ENCODE measurements at regions not wholly inside any gene's neighbourhood (a gene's known extent, or its start where the extent isn't known, plus 50 kb on each side); places are given as distances from the start of the nearest gene placed in this dataset.

DNA sequence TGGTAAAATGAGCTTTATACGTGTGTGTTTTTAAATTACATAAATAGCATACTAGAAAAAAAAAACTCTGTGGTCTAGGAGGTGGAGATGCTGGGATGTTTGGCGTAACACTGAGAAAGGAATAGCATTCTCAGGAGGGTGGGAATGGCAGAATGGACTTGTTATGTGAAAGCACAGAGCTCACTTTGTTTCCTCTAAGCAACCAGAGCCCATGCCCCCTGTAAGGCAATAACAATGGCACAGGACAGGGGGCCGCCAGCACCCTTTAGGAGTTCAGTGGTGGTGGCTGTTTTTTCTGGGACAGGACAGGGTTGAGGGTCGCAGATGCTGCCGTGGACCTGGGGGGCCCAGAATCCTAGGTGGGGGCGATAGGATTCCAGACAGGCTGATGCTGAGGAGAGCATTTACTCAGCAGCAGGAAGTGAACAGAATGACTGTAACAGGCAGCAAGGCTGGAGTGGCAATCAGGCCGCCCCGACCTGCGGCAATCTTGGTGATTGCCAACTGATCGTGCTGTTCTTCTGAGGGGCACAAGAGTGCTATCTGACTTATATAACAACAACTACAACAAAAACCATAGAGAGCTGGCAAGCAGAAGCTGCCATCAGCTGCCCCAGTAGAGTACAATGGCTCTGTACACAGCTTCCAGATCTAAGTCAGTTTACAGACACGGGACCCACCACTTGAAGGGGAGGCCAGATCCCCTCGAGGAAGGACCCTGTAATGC lies 160.4 kb downstream of the UACA start:
- Histone ChIP-seq H3K36me3 (no peaks in the 10 kb centered on the region), H3K4me1 (peaks cover 0 to 15% of the 10 kb centered on the region in 2 donors), H3K9me3 (no peaks in the 10 kb centered on the region), H3K27me3 (no peaks in the 10 kb centered on the region), H3K4me3 (no peak overlapping the region), H3K27ac (no peak overlapping the region)
- no peak for TF ChIP-seq POLR2AphosphoS5 (IDR thresholded peaks at IDR 0.05)
- TF ChIP-seq POLR2A (IDR thresholded peaks at IDR 0.05), result no peak
- TF ChIP-seq, protein P1, sequence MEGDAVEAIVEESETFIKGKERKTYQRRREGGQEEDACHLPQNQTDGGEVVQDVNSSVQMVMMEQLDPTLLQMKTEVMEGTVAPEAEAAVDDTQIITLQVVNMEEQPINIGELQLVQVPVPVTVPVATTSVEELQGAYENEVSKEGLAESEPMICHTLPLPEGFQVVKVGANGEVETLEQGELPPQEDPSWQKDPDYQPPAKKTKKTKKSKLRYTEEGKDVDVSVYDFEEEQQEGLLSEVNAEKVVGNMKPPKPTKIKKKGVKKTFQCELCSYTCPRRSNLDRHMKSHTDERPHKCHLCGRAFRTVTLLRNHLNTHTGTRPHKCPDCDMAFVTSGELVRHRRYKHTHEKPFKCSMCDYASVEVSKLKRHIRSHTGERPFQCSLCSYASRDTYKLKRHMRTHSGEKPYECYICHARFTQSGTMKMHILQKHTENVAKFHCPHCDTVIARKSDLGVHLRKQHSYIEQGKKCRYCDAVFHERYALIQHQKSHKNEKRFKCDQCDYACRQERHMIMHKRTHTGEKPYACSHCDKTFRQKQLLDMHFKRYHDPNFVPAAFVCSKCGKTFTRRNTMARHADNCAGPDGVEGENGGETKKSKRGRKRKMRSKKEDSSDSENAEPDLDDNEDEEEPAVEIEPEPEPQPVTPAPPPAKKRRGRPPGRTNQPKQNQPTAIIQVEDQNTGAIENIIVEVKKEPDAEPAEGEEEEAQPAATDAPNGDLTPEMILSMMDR (IDR thresholded peaks at IDR 0.05), result no peak
- DNase-seq (ENCODE audit: low spot score in 2 of 2), result no peak
- intact Hi-C loops (cut with DNase I; ENCODE audit: low total_unique reads), result no loop called here

DNA sequence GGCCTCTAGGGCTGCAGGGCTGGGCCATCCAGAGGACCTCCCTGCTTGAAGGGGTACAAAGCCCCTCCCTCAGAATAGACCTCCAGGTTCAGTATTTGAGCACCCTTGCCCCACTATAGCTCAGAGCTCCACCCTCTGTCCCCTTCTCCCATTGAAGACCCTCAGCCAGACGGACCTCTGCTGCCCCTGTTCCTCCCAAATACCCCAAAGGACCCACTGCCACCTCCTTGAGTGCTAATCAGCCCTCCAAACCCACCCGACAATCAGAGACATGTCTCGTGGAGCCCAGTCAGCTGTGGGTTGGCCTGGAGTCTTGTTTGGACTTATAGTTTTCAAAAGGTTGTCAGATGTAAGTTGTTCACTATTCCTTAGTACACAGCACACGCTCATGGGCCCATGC lies 161.1 kb downstream of the UACA start:
- Histone ChIP-seq H3K36me3 (no peaks in the 10 kb centered on the region), H3K4me3 (no peak overlapping the region), H3K9me3 (no peaks in the 10 kb centered on the region), H3K27ac (no peak overlapping the region), H3K27me3 (no peaks in the 10 kb centered on the region), H3K4me1 (peaks cover 0 to 15% of the 10 kb centered on the region in 2 donors)
- no peak for DNase-seq (ENCODE audit: low spot score in 2 of 2)
- intact Hi-C loops (cut with DNase I; ENCODE audit: low total_unique reads), result no loop called here
- no peak for TF ChIP-seq POLR2AphosphoS5 (IDR thresholded peaks at IDR 0.05)
- no peak for TF ChIP-seq POLR2A (IDR thresholded peaks at IDR 0.05)
- TF ChIP-seq, protein P1 (IDR thresholded peaks at IDR 0.05), result no peak

DNA sequence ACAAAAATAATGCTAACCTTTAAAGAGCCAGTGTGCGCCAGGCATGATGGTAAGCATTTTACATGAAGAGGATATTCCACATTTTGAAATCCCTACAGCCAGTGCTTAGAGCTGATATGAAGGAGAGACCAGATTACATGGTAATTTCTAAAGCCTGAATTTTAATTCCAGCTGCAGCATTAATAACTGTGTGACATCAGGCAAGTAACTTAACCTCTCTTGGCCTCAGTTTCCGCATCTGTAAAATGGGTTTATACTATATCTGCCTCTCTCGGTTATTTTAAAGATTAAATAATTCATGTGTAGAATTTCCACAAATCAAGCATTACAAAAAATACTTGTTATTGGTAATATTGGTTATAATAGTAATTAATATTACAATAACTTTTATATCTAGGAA lies 165.4 kb downstream of the UACA start:
- Histone ChIP-seq H3K9me3 (no peaks in the 10 kb centered on the region), H3K4me1 (no peaks in the 10 kb centered on the region), H3K27ac (no peak overlapping the region), H3K27me3 (no peaks in the 10 kb centered on the region), H3K36me3 (no peaks in the 10 kb centered on the region), H3K4me3 (no peak overlapping the region)
- intact Hi-C loops (cut with DNase I; ENCODE audit: low total_unique reads), result no loop called here
- TF ChIP-seq, protein P1 (IDR thresholded peaks at IDR 0.05), result no peak
- TF ChIP-seq POLR2AphosphoS5 (IDR thresholded peaks at IDR 0.05) (no peak), POLR2A (IDR thresholded peaks at IDR 0.05) (no peak)
- no peak for DNase-seq (ENCODE audit: low spot score in 2 of 2)

DNA sequence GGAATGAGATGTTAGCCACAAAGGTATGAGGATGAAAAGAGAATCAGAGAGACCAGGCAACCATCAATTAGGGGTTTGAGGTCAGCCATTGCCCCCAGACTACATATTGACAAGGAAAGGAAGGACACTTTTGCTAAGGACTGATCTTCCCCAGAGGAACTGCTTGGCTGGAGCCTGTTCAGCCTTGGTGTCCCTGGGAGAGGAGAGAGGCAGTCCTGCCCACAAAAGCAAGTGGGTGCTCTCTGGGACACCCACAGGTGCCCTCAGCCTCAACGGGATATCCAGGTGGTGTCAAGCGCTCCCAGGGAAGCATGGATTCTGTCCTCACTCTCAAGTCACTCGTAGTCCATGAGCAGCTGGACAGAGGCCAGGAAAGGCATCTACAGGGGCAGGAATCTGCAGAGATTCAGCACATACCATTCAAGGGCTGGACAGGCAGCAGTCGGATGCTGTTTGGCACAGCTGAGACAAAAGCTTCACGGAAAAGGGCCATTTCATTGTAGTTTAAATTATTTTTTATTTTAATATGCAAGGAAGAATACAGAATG lies 166.2 kb downstream of the UACA start:
- intact Hi-C loops (cut with DNase I; ENCODE audit: low total_unique reads), result no loop called here
- H3K4me3 ChIP-seq, result no peak overlapping the region
- peak in 1 of 2 donors; percentile 40 for DNase-seq (ENCODE audit: low spot score in 2 of 2)
- no peak overlapping the region for H3K27ac ChIP-seq
- H3K4me1 ChIP-seq, result no peaks in the 10 kb centered on the region
- no peaks in the 10 kb centered on the region for H3K9me3 ChIP-seq
- H3K36me3 ChIP-seq, result no peaks in the 10 kb centered on the region
- no peak for TF ChIP-seq POLR2A (IDR thresholded peaks at IDR 0.05)
- TF ChIP-seq, protein P1 (IDR thresholded peaks at IDR 0.05), result no peak
- TF ChIP-seq POLR2AphosphoS5 (IDR thresholded peaks at IDR 0.05), result no peak
- no peaks in the 10 kb centered on the region for H3K27me3 ChIP-seq

DNA sequence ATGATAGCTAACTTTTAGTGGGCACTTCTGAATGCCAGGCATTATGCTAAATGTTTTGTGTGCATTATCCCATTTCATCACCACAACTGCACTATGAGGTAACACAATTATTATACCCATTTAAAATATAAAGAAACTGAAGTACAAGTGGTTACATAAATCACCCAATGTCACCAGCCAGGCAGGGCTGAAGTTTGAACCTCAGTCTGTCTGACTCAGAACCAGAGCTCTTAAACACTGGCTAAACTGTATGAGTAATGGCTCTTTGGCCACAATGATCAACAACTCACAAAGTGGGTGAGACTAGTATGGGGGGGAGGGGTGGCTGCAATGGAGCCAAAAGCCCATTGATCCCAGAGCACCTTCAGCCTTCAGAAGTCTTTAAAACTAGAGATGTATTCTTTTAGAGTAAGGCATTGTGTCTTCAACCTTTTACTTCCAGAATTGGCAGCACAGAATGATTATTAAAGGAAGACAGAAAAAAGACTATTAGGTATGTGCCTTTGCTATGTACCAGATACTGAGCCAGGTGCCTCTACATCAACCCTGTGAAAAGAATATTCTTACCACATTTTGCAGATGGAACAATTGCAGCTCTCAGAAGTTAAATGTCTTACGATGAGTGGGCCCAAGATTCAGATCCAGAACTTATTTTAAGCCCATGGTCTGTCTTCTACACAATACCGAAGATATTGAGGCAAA lies 166.9 kb downstream of the UACA start:
- no peak overlapping the region for H3K27ac ChIP-seq
- H3K9me3 ChIP-seq, result no peaks in the 10 kb centered on the region
- DNase-seq (ENCODE audit: low spot score in 2 of 2), result no peak
- no peaks in the 10 kb centered on the region for H3K4me1 ChIP-seq
- H3K4me3 ChIP-seq, result no peak overlapping the region
- intact Hi-C loops (cut with DNase I; ENCODE audit: low total_unique reads), result no loop called here
- no peaks in the 10 kb centered on the region for H3K36me3 ChIP-seq
- H3K27me3 ChIP-seq, result no peaks in the 10 kb centered on the region
- TF ChIP-seq, protein P1 (IDR thresholded peaks at IDR 0.05), result no peak
- TF ChIP-seq POLR2A (IDR thresholded peaks at IDR 0.05) (no peak), POLR2AphosphoS5 (IDR thresholded peaks at IDR 0.05) (no peak)
